GM12873 (cell line): ENCODE measurements at regions not wholly inside any gene's neighbourhood (a gene's known extent, or its start where the extent isn't known, plus 50 kb on each side); places are given as distances from the start of the nearest gene placed in this dataset.

Source experiments
- CTCF ChIP-seq: IDR thresholded peaks from 2 replicates; pipeline ENCODE4 v1.5.1; 2012; ENCODE audit warnings: low read depth, mild to moderate bottlenecking, moderate library complexity, low read length, control low read depth; ENCODE audit not compliant: insufficient read depth; ENCODE audit errors: missing control alignments

GRCh38 chr12:5110345-5110744, 66.7 kb downstream of the KCNA5 start:
- TF ChIP-seq CTCF = no peak

- no peak for TF ChIP-seq CTCF
These were observed 70.8 kb downstream of the KCNA5 start for GRCh38 chr12:5114436-5114835.

- no peak for TF ChIP-seq CTCF
These were observed 80.2 kb downstream of the KCNA5 start for GRCh38 chr12:5123921-5124320.

- TF ChIP-seq CTCF = no peak
These were observed 80.7 kb downstream of the KCNA5 start for GRCh38 chr12:5124401-5124800.

- TF ChIP-seq CTCF = no peak
These were observed 91.3 kb downstream of the KCNA5 start for GRCh38 chr12:5134861-5135525.

GRCh38 chr12:5138256-5138655, 94.6 kb downstream of the KCNA5 start:
- no peak for TF ChIP-seq CTCF

- no peak for TF ChIP-seq CTCF
These were observed 95.2 kb downstream of the KCNA5 start for GRCh38 chr12:5138845-5139244.

GRCh38 chr12:5139751-5140150, 96.1 kb downstream of the KCNA5 start:
- no peak for TF ChIP-seq CTCF
